Thoracic aorta (tissue), 2 donors: ENCODE measurements at regions not wholly inside any gene's neighbourhood (a gene's known extent, or its start where the extent isn't known, plus 50 kb on each side); places are given as distances from the start of the nearest gene placed in this dataset.
A peak's percentile ranks its signal among the peaks of the same experiment; 100 is the strongest.

ENCODE experiments used
- ATAC-seq: fragments of 150-250 bp; one replicate; pipeline ENCODE4 v1.8.0; 2017; ENCODE audit warnings: low read depth; ENCODE audit not compliant: insufficient number of reproducible peaks, low FRiP score
- DNase-seq: peaks from one replicate; pipeline ENCODE4 v3.0.0-alpha.2; 2020; ENCODE audit warnings: low spot score
- H3K27ac ChIP-seq, 2 donors: fragments of 200-600 bp; sonication (generic); 1 replicate in 1 of 2; 2 replicates in 1 of 2; pipeline ENCODE4 v1.5.1; 2016; ENCODE audit warnings: mild to moderate bottlenecking in 2 of 2, moderate library complexity in 2 of 2
- H3K27me3 ChIP-seq: fragments of 200-600 bp; sonication (generic); replicated peaks from 2 replicates; pipeline ENCODE4 v1.6.0; 2016; ENCODE audit warnings: mild to moderate bottlenecking; ENCODE audit not compliant: insufficient read depth
- H3K36me3 ChIP-seq: fragments of 200-600 bp; sonication (generic); one replicate; pipeline ENCODE4 v1.5.1; 2016
- H3K4me1 ChIP-seq, 2 donors: fragments of 200-600 bp; sonication (generic); 1 replicate in 1 of 2; 2 replicates in 1 of 2; pipeline versions ENCODE4 v1.5.1 to v1.6.0; 2016; ENCODE audit warnings: low read depth in 2 of 2, mild to moderate bottlenecking in 1 of 2; ENCODE audit not compliant: control insufficient read depth in 1 of 2
- H3K4me3 ChIP-seq: fragments of 200-600 bp; sonication (generic); 2 replicates; pipeline ENCODE4 v1.5.1; 2016; ENCODE audit warnings: mild to moderate bottlenecking
- H3K9me3 ChIP-seq: fragments of 200-600 bp; sonication (generic); 2 replicates; pipeline ENCODE4 v1.5.1; 2016
- CTCF ChIP-seq: fragments of 200-600 bp; sonication (generic); IDR thresholded peaks from one replicate; pipeline ENCODE4 v1.5.1; 2019; ENCODE audit warnings: antibody characterized with exemption

DNA sequence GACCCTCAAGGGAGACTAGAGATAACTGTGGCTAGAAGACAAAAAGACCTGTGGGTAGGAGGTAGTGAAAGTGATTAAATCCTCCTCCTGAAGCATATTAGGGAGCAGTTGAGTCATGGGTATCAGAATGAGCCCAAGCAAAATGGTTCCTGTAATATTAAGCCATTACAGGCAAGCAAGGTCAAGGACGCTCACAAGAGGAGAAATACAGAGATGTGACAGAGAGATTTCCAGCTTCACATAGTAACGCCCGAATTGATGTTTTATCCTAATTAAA, 77.7 kb downstream of the FAM76B start:
- no peak for ATAC-seq
- H3K36me3 ChIP-seq: no peaks in the 10 kb centered on the region
- H3K27me3 ChIP-seq: no peaks in the 10 kb centered on the region
- H3K9me3 ChIP-seq: no peaks in the 10 kb centered on the region
- no peak for DNase-seq
- TF ChIP-seq CTCF: no peak
- no peak overlapping the region for H3K4me3 ChIP-seq
- no peaks in the 10 kb centered on the region for H3K4me1 ChIP-seq
- no peak overlapping the region for H3K27ac ChIP-seq

DNA sequence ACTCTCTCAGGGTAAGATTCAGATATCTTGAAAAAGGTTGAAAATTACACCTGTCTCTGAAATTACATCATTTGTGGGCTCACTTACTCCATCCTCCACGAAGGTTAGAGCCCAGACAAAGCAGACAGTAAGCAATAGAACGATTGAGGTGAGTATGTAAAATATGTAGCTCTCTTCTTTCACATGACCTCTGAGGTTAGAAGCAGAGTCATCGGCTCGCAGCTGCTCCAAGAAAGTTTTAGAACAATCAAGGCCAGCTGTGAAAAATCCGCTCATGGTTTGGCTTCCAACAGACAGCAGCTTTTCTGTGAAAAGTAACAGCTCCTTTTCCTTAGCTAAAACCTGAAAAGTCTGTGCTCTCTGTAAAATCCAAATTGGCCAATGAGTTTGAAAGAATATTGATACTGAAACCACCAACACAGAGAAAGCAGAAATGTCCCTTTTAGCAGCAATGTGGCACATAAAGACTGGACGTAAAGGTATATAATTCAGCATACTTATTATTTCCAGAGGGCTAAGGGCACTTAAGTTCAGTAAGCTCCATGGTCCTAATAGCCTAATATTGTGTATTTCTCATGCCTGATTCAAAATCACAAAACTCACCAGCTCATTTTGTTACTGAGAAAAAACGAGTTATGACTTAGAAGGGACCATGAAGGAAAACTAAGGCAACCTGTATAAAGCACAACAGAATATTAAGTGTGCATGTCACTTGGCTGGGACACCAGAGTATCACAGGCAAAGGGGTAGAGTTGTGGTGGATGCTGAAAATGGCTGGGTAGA, 78.2 kb downstream of the FAM76B start:
- no peaks in the 10 kb centered on the region for H3K9me3 ChIP-seq
- H3K4me3 ChIP-seq: no peak overlapping the region
- ATAC-seq: no peak
- H3K27me3 ChIP-seq: no peaks in the 10 kb centered on the region
- no peak for DNase-seq
- H3K27ac ChIP-seq: no peak overlapping the region
- H3K36me3 ChIP-seq: no peaks in the 10 kb centered on the region
- TF ChIP-seq CTCF: no peak
- peaks cover 0 to 3% of the 10 kb centered on the region in 2 donors for H3K4me1 ChIP-seq

DNA sequence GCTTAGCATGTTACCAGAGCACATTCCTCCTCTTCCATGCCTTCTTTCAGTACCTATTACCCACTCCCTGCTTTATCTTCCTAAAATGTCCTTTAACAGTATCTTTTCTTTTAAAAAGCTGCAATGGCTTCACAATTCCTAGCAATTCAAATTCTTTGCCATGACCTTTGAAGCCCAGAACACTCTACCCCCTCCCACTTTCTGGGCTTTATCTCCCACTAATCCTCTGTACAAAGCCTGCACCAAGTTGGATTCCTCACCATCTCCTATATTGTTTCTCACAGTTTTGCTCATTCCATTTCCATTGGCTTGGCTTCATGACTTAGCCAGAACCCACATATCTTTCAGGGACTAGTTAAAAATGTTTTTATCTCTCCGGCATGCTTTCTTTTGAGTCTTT, 80.9 kb downstream of the FAM76B start:
- Histone ChIP-seq H3K27ac (no peak overlapping the region), H3K27me3 (no peaks in the 10 kb centered on the region), H3K4me3 (no peak overlapping the region), H3K9me3 (no peaks in the 10 kb centered on the region), H3K4me1 (peaks cover 6 to 23% of the 10 kb centered on the region in 2 donors), H3K36me3 (no peaks in the 10 kb centered on the region)
- TF ChIP-seq CTCF: no peak
- DNase-seq (no peak), ATAC-seq (no peak)

DNA sequence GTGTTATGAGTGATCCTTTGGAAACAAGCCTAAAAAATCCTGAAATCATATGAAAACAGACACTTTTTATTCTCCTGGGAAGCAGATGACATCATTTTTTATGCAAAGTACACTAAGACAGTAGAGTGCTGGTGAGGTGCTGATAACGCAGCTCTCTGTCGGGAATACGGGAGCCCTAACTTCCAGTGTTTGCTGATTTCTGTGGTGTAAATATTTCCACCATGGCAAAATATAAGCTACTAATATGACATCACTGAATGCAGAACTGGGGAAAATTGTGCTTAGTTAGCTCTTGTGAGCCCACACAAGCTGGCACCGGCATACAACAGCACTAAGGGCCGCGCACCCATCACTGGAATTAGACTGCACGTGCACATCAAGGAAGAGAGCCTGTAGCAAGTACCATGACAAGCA, 82.6 kb downstream of the FAM76B start:
- no peaks in the 10 kb centered on the region for H3K36me3 ChIP-seq
- no peaks in the 10 kb centered on the region for H3K27me3 ChIP-seq
- peaks cover 6 to 23% of the 10 kb centered on the region in 2 donors for H3K4me1 ChIP-seq
- H3K27ac ChIP-seq: no peak overlapping the region
- no peak for TF ChIP-seq CTCF
- no peaks in the 10 kb centered on the region for H3K9me3 ChIP-seq
- H3K4me3 ChIP-seq: no peak overlapping the region
- ATAC-seq (no peak), DNase-seq (no peak)

DNA sequence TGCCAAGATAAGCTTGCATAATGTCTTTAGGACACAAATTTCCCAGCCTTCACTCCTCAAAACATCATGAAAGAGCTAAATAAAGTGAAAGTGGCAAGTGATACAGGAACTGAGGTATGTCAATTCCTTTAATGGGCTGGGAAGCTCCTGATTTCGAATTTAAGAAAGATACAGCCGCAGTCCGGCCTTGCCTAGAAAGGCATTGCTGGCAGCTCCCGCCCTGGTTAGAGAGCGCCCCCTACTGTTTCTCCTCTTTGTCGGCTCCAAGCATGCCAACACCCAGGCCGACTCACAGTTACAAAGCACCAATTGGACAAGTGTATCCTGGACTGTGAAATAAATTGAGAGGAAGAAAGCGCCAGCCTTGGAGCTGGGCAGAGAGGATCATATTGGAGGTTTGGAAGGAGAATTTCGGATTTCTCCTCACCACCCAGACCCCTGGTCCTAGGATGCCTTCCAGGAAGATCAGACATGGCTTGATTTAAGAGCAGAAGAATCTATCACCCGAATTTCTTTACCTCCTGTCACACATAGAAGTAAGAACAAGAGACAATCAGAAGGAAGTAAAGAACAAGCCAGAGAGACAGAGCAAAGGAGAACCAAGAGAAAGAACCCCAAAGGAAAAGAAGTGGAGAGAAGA, 84.0 kb downstream of the FAM76B start:
- Histone ChIP-seq H3K27ac (peak overlapping the region; percentile 47 to 48), H3K4me1 (peaks cover 6 to 23% of the 10 kb centered on the region in 2 donors), H3K36me3 (no peaks in the 10 kb centered on the region), H3K4me3 (no peak overlapping the region), H3K27me3 (no peaks in the 10 kb centered on the region), H3K9me3 (no peaks in the 10 kb centered on the region)
- peak; percentile 78 for ATAC-seq
- peak; percentile 90 for TF ChIP-seq CTCF
- DNase-seq: peak; percentile 68
